ENCODE measurements at regions not wholly inside any gene's neighbourhood (a gene's known extent, or its start where the extent isn't known, plus 50 kb on each side); places are given as distances from the start of the nearest gene placed in this dataset.
A peak's percentile ranks its signal among the peaks of the same experiment; 100 is the strongest.

- intact Hi-C loops (cut with DNase I; ENCODE audit: low total_unique reads): no loop called here
- DNase-seq: no peak
- H3K9me3 ChIP-seq: no peaks in the 10 kb centered on the region
- no peaks in the 10 kb centered on the region for H3K27me3 ChIP-seq
- no peak for TF ChIP-seq POLR2A (IDR thresholded peaks at IDR 0.05)
- TF ChIP-seq, protein P1, sequence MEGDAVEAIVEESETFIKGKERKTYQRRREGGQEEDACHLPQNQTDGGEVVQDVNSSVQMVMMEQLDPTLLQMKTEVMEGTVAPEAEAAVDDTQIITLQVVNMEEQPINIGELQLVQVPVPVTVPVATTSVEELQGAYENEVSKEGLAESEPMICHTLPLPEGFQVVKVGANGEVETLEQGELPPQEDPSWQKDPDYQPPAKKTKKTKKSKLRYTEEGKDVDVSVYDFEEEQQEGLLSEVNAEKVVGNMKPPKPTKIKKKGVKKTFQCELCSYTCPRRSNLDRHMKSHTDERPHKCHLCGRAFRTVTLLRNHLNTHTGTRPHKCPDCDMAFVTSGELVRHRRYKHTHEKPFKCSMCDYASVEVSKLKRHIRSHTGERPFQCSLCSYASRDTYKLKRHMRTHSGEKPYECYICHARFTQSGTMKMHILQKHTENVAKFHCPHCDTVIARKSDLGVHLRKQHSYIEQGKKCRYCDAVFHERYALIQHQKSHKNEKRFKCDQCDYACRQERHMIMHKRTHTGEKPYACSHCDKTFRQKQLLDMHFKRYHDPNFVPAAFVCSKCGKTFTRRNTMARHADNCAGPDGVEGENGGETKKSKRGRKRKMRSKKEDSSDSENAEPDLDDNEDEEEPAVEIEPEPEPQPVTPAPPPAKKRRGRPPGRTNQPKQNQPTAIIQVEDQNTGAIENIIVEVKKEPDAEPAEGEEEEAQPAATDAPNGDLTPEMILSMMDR (IDR thresholded peaks at IDR 0.05): no peak
- H3K4me3 ChIP-seq: no peak overlapping the region
- WGBS, 2 donors: 37 to 55% methylated on average over 2 of the region's 2 CpGs
- H3K4me1 ChIP-seq: no peaks in the 10 kb centered on the region
- no peak overlapping the region for H3K27ac ChIP-seq
- H3K36me3 ChIP-seq (ENCODE audit: low read depth, missing control alignments): no peaks in the 10 kb centered on the region
Observed at GRCh38 chr13:23086968-23087623, 93.7 kb upstream of the SGCG start.

DNA sequence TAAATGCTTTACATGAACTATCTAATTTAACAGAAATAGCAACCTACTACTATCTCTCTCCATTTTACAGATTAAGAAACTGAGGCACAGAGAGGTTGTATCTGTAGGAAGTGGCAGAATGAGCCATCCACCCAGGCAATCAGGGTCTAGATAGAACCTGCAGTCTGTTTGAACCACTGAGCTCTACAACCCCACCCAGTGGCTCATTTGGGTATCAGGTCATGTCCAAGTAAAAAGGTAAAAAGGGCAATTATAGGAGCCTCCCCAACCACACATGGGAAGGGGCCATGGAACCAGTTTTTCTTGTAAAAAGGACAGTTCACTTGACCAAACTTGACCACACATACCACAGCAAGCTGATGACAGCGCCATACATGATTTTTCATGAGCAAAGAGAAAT lies 92.9 kb upstream of the SGCG start:
- intact Hi-C loops (cut with DNase I; ENCODE audit: low total_unique reads): no loop called here
- no peaks in the 10 kb centered on the region for H3K36me3 ChIP-seq (ENCODE audit: low read depth, missing control alignments)
- 90 to 93% methylated on average over 1 of the region's 1 CpG for WGBS, 2 donors
- no peak overlapping the region for H3K4me3 ChIP-seq
- peak; percentile 58 for DNase-seq
- H3K4me1 ChIP-seq: no peaks in the 10 kb centered on the region
- TF ChIP-seq POLR2A (IDR thresholded peaks at IDR 0.05): no peak
- TF ChIP-seq, protein P1 (IDR thresholded peaks at IDR 0.05): peak in 1 of 3 experiments; percentile 32
- no peak overlapping the region for H3K27ac ChIP-seq
- no peaks in the 10 kb centered on the region for H3K9me3 ChIP-seq
- H3K27me3 ChIP-seq: no peaks in the 10 kb centered on the region

DNA sequence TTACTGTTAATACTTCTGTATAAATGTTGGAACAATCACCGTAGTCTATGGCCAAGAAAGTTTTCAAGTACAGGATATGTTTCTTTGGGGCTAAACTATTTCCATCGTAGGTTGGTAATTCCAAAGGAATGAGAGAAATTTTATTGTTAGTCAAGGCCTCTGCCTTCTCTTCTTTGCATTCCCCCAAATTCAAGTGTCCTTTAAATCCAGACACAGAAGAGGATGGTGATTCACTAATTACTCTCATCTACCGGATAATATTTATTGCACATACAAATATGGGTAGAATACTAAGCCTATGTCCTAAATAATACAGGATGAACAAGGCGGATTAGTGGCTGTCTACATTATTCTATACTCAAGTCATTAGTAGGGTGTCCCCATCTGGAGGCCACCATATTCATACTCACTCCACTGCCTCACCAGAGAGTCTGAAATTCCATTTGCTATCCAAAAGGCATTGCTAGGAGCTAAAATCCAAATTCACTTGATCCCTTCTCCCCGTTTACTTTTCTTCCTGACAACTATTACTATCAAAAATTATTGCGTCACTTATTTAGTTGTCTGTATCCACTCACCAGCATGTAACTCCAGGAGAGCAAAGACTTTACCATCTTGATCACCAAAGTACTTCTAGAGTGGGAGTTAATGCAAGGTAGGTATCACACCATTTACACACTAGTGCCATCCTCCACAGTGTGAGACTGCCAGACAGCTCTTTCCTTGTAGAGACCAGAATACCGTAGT lies 82.4 kb upstream of the SGCG start:
- Histone ChIP-seq H3K36me3 (ENCODE audit: low read depth, missing control alignments) (no peaks in the 10 kb centered on the region), H3K4me1 (no peaks in the 10 kb centered on the region), H3K27me3 (no peaks in the 10 kb centered on the region), H3K4me3 (no peak overlapping the region), H3K27ac (no peak overlapping the region), H3K9me3 (no peaks in the 10 kb centered on the region)
- intact Hi-C loops (cut with DNase I; ENCODE audit: low total_unique reads): no loop called here
- TF ChIP-seq POLR2A (IDR thresholded peaks at IDR 0.05): no peak
- TF ChIP-seq, protein P1 (IDR thresholded peaks at IDR 0.05): no peak
- DNase-seq: no peak
- WGBS, 2 donors: 89% methylated on average over 7 of the region's 7 CpGs

- WGBS, 2 donors: 32 to 44% methylated on average over 3 of the region's 3 CpGs
- Histone ChIP-seq H3K36me3 (ENCODE audit: low read depth, missing control alignments) (no peaks in the 10 kb centered on the region), H3K9me3 (no peaks in the 10 kb centered on the region), H3K27ac (no peak overlapping the region), H3K4me3 (no peak overlapping the region), H3K27me3 (no peaks in the 10 kb centered on the region), H3K4me1 (no peaks in the 10 kb centered on the region)
- intact Hi-C loops (cut with DNase I; ENCODE audit: low total_unique reads): no loop called here
- TF ChIP-seq, protein P1 (IDR thresholded peaks at IDR 0.05): no peak
- TF ChIP-seq POLR2A (IDR thresholded peaks at IDR 0.05): no peak
- no peak for DNase-seq
Observed at GRCh38 chr13:23105051-23105450, 75.7 kb upstream of the SGCG start.

Data from testis (tissue), 2 donors.